ENCODE measurements at regions not wholly inside any gene's neighbourhood (a gene's known extent, or its start where the extent isn't known, plus 50 kb on each side); places are given as distances from the start of the nearest gene placed in this dataset.
A peak's percentile ranks its signal among the peaks of the same experiment; 100 is the strongest.

DNA sequence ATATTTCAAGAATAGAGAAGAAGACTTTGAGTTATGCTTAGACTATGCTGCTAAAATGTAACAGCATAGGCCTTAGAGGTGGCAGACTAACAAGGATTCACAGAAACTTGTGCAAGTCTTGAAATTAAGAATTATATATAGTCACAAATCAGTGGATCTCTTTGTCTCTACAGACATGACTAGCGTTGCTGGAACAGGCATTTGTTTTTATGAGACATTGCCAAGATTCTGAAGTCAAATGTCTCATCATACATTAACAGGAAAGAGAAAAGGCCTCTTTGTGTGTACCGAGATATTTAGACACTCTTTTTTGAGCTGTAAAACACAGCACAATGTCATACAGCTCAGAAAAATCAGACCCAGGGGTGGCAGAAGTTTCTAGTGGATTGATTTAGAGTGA lies 207.1 kb downstream of the TMX3 start:
- peak; percentile 49 for DNase-seq (ENCODE audit: low read depth)
- TF ChIP-seq, protein P1, sequence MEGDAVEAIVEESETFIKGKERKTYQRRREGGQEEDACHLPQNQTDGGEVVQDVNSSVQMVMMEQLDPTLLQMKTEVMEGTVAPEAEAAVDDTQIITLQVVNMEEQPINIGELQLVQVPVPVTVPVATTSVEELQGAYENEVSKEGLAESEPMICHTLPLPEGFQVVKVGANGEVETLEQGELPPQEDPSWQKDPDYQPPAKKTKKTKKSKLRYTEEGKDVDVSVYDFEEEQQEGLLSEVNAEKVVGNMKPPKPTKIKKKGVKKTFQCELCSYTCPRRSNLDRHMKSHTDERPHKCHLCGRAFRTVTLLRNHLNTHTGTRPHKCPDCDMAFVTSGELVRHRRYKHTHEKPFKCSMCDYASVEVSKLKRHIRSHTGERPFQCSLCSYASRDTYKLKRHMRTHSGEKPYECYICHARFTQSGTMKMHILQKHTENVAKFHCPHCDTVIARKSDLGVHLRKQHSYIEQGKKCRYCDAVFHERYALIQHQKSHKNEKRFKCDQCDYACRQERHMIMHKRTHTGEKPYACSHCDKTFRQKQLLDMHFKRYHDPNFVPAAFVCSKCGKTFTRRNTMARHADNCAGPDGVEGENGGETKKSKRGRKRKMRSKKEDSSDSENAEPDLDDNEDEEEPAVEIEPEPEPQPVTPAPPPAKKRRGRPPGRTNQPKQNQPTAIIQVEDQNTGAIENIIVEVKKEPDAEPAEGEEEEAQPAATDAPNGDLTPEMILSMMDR (IDR thresholded peaks at IDR 0.05; ENCODE audit: insufficient read depth, low read length), result no peak
- H3K4me3 ChIP-seq (ENCODE audit: low read depth, low read length), result no peak overlapping the region

DNA sequence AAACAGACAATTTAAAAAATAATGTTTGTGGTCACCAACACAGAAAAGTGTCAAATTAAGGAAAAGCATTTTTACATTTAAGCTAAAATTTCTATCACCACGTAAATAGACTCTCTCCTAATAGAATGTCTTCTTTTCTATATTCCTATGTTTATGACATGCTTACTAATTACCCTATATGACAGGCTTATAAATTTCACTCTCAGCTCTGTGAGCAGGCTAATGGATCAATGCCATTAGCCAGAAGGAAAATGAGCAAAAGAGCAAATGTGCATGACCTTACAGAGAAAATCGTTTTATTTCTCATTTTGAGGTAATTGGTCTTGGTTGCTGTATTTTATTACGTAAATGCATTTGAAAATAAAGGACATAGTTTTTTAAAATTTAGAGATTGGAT lies 209.7 kb downstream of the TMX3 start:
- no peak for DNase-seq (ENCODE audit: low read depth)
- TF ChIP-seq, protein P1 (IDR thresholded peaks at IDR 0.05; ENCODE audit: insufficient read depth, low read length), result no peak
- H3K4me3 ChIP-seq (ENCODE audit: low read depth, low read length), result no peak overlapping the region

DNA sequence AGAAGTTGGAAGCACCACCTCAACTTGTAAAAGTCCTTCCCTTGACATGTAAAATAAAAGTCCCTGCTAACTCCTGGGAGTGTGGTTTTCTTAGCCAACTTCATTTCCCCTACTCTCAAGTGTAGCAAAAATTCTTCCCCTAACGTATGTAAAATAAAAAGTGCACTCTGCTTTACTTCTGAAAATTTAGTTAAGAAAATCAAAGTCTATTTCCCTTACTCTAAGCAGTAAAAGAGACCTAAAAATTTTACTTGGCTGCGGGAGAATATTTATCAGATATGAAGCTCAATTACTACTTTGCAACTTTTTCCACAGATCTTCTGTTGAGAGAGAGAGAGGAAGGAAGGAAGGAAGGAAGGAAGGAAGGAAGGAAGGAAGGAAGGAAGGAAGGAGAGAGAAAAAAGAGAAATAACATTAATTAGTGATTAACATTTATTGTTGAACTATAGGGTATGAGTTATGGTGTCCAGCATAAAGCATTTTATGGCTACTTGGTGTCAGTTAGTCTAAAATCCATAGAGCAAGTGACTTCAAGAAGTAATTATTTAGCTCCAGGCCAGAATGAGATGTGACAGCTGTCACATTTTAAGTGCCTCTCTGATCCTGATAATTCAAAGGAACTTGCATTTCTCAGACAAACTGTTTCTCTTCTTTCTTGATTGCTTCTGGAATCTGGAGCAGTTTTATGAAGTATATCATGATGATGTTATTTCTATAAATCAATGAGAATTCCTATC lies 210.3 kb downstream of the TMX3 start:
- TF ChIP-seq, protein P1 (IDR thresholded peaks at IDR 0.05; ENCODE audit: insufficient read depth, low read length), result no peak
- DNase-seq (ENCODE audit: low read depth), result no peak
- no peak overlapping the region for H3K4me3 ChIP-seq (ENCODE audit: low read depth, low read length)

DNA sequence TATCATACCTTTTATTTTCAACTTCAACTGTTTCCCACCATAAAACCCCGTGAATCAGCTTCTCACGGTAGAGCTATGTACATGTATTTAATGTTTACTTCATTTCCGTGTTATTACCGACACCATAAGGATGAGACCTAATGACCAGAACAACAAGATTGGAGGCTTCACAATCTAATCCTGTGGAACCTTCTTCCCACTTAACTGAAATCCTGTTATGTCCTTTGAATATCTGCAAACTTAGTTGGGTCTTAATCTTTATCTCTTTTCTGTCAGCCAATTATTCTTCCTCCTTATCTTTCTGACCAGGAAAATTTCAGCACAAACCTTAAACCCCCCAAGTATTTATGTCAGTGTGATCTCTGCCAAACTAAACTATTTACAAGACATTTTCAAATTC lies 214.4 kb downstream of the TMX3 start:
- DNase-seq (ENCODE audit: low read depth), result no peak
- TF ChIP-seq, protein P1 (IDR thresholded peaks at IDR 0.05; ENCODE audit: insufficient read depth, low read length), result no peak
- H3K4me3 ChIP-seq (ENCODE audit: low read depth, low read length), result no peak overlapping the region

DNA sequence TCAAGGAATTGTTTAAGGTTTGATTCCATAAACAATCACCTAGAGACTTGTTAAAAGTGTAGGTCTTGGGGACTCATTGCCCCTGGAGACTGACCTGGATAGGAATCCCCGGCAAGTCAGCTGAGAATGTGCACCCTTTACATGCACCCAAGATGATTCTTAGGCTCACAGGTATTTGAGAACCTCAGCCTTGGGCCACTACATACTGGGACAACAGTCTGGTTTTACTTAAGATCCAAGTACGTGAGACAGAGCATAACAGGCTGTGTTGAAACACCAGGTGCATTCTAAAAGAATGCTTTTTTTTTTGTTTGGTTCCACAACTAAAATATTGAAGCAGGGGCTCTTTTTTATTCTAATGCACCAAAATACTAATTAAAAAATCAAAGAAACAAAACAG lies 215.8 kb downstream of the TMX3 start:
- no peak overlapping the region for H3K4me3 ChIP-seq (ENCODE audit: low read depth, low read length)
- no peak for DNase-seq (ENCODE audit: low read depth)
- TF ChIP-seq, protein P1 (IDR thresholded peaks at IDR 0.05; ENCODE audit: insufficient read depth, low read length), result no peak

DNA sequence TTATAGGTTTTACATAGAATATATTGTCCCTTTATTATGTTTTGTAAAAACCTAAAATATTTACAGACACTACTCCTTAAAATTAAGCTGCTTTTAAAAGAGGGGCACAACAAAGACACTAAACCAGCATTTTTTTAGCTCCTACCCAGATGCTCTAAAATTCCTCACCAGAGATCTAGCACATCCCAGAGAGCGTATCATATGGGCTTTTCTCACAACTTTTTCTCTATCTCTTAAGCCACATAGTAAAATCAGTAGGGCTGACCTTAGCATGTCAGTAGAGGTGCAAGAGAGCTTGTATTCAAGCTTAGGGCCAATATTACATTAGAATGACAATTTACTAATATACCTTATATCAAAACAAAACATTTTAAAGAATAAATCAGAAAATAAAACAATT lies 216.3 kb downstream of the TMX3 start:
- TF ChIP-seq, protein P1 (IDR thresholded peaks at IDR 0.05; ENCODE audit: insufficient read depth, low read length), result no peak
- DNase-seq (ENCODE audit: low read depth), result no peak
- H3K4me3 ChIP-seq (ENCODE audit: low read depth, low read length), result no peak overlapping the region

DNA sequence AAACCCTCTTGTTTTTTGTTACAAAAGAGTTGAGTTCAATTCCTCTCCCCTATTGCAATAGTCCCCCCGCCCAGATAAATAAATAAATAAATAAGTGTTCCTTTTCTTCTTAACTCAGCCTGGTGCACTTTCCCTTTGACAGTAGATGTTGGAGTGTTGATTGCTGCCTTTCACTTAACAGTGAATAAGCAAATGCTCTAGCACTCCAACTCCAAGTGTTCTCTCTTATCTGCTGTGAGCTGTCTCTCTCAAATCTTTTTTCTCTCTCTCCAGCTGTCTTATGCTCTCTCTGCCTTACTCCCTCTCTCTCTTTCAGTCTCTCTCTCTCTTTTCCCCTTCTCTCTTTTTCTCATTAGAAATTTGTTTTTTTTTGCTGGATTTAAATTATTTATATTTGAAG lies 216.7 kb downstream of the TMX3 start:
- H3K4me3 ChIP-seq (ENCODE audit: low read depth, low read length), result no peak overlapping the region
- TF ChIP-seq, protein P1 (IDR thresholded peaks at IDR 0.05; ENCODE audit: insufficient read depth, low read length), result no peak
- DNase-seq (ENCODE audit: low read depth), result no peak
